AG09319 (cell line): ENCODE measurements at regions not wholly inside any gene's neighbourhood (a gene's known extent, or its start where the extent isn't known, plus 50 kb on each side); places are given as distances from the start of the nearest gene placed in this dataset.

ENCODE experiments used
- DNase-seq: peaks from one replicate; pipeline ENCODE4 v3.0.0-alpha.2; 2010; ENCODE audit warnings: low read depth; ENCODE audit errors: extremely low read depth
- TF ChIP-seq, protein P1 (sequence below): IDR thresholded peaks from 2 replicates; pipeline ENCODE4 v1.5.1; 2011; ENCODE audit warnings: low read depth, mild to moderate bottlenecking, inconsistent platforms, low read length, moderate library complexity

- TF ChIP-seq, protein P1, sequence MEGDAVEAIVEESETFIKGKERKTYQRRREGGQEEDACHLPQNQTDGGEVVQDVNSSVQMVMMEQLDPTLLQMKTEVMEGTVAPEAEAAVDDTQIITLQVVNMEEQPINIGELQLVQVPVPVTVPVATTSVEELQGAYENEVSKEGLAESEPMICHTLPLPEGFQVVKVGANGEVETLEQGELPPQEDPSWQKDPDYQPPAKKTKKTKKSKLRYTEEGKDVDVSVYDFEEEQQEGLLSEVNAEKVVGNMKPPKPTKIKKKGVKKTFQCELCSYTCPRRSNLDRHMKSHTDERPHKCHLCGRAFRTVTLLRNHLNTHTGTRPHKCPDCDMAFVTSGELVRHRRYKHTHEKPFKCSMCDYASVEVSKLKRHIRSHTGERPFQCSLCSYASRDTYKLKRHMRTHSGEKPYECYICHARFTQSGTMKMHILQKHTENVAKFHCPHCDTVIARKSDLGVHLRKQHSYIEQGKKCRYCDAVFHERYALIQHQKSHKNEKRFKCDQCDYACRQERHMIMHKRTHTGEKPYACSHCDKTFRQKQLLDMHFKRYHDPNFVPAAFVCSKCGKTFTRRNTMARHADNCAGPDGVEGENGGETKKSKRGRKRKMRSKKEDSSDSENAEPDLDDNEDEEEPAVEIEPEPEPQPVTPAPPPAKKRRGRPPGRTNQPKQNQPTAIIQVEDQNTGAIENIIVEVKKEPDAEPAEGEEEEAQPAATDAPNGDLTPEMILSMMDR, result no peak
- DNase-seq, result no peak
Observed at GRCh38 chr1:30092051-30092858, 631.1 kb downstream of the MATN1 start.

DNA sequence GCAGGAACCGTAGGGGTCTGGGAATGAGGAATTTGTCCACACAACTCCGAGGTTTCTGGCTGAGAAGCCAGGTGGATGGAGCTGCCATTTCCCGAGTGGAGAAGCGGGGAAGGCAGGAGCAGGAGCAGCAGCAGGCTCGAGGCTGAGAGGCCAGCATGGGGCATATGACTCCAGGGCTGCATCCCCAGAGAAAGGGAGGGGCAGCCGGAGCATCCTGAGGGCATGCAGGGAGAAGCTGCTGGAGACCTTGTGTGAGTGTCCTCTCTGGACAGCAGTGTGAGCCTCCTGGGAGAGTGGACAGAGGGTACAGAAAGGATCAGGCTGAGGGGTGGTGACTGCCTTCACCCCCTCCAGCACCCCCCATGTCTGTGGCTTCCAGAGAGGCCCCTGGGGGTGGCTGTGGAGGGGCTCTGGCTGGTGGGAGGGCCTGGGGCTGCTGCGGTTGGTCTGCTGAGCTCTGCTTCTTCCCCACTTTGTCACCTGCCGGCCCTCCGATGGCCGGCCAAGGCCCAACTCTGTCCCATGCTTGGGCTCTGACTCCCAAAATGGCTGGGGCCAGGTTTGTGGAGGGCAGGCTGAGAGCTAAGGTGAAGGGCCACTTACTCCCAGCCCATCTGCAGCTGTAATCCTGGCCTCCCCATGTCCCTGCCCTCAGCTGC lies 633.1 kb downstream of the MATN1 start:
- TF ChIP-seq, protein P1, result no peak
- no peak for DNase-seq

GRCh38 chr1:30089024-30089430 lies 634.4 kb downstream of the MATN1 start:
- TF ChIP-seq, protein P1, result no peak
- DNase-seq, result no peak

DNA sequence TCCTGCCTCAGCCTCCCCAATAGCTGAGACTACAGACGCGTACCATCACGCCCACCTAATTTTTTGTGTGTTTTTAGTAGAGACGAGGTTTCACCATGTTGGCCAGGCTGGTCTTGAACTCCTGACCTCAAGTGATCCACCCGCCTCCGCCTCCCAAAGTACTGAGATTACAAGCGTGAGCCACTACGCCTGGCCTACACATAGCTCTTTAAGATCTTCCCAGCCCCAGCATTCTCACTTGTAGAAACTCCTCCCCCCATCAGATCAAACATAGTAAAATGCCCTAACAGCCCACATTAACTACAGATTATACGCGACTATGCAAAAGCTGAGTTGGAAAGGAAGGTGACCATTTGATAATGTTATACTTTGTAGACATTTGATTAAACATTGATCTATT lies 634.8 kb downstream of the MATN1 start:
- DNase-seq, result no peak
- TF ChIP-seq, protein P1, result no peak

DNA sequence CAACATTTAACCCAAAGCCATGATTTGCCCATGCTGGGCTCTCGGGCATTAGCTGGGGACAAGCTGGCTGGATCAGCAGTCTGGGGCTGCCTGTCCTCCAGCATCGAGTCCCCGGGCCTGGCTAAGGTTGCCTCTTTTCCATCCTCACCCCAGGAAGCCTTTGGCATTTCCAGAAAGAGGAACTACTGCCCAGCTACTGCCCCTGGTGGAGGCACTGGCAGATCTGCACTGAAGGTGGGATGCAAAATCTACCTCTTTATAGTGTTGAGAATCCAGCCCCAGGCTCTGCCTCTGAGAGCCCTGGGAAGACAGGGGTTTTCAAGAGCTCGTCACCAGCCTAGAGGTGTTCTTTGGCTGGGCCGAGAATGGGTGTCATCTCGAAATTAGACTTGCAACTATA lies 635.9 kb downstream of the MATN1 start:
- TF ChIP-seq, protein P1, result peak; percentile 42

GRCh38 chr1:30085811-30086770 lies 637.3 kb downstream of the MATN1 start:
- TF ChIP-seq, protein P1, result peak; percentile 50
- DNase-seq, result no peak

More for the DNA sequence above, 635.9 kb downstream of the MATN1 start:
- DNase-seq, result no peak
